ENCODE measurements at regions not wholly inside any gene's neighbourhood (a gene's known extent, or its start where the extent isn't known, plus 50 kb on each side); places are given as distances from the start of the nearest gene placed in this dataset.

DNA sequence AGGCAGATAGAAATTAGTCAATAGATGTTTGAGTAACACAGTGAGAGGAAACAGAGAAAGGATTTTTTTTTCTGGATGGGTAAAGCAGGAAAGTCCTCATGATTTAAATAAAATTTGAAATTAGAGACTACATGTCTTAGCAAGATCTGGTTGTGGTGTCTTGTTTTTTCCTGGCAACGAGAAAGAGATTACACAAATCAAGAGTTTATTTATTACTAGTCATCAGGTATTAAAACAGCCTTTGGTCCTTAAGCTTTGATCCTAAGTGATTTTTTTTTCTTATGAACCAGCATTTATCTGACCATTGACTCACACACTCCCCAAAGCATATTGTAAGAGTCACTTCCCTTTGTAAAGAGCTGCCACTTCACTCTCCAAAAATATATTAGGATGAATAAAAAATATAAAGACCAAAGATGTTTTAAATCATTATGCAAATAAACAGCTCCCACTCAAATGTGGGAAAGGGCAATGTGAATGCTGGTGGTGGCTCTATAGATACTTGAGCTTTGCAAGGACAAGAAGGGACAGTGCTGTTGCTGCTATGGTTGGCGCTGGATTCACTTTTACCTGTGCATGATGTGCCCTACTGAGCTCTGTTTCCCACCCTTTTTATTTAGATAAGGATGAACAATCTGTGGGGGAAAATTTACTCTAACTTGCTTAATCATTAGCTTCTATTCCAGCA lies 1726.5 kb downstream of the MAT2B start:
- Histone ChIP-seq H3K9me2 (ENCODE audit: insufficient read depth, low read length) (no peaks in the 10 kb centered on the region), H3K27me3 (ENCODE audit: insufficient read depth, low read depth, low read length) (no peaks in the 10 kb centered on the region), H3K27ac (ENCODE audit: low read length) (no peak overlapping the region), H4K20me1 (ENCODE audit: insufficient read depth) (no peaks in the 10 kb centered on the region), H3K79me2 (replicated peaks; ENCODE audit: insufficient read depth, low read length) (no peaks in the 10 kb centered on the region), H2AFZ (ENCODE audit: low read depth, low read length) (no peak overlapping the region), H3K36me3 (ENCODE audit: insufficient read depth, low read length) (no peaks in the 10 kb centered on the region), H3K9me3 (ENCODE audit: low read length) (no peaks in the 10 kb centered on the region), H3K4me3 (ENCODE audit: low read length) (peak overlapping the region; percentile 15), H3K4me2 (ENCODE audit: low read length) (no peak overlapping the region), H3F3A (ENCODE audit: insufficient read depth, low read length, poor library complexity, severe bottlenecking) (no peaks in the 10 kb centered on the region), H3K9ac (ENCODE audit: low read length) (no peak overlapping the region)
- TF ChIP-seq, protein P1, sequence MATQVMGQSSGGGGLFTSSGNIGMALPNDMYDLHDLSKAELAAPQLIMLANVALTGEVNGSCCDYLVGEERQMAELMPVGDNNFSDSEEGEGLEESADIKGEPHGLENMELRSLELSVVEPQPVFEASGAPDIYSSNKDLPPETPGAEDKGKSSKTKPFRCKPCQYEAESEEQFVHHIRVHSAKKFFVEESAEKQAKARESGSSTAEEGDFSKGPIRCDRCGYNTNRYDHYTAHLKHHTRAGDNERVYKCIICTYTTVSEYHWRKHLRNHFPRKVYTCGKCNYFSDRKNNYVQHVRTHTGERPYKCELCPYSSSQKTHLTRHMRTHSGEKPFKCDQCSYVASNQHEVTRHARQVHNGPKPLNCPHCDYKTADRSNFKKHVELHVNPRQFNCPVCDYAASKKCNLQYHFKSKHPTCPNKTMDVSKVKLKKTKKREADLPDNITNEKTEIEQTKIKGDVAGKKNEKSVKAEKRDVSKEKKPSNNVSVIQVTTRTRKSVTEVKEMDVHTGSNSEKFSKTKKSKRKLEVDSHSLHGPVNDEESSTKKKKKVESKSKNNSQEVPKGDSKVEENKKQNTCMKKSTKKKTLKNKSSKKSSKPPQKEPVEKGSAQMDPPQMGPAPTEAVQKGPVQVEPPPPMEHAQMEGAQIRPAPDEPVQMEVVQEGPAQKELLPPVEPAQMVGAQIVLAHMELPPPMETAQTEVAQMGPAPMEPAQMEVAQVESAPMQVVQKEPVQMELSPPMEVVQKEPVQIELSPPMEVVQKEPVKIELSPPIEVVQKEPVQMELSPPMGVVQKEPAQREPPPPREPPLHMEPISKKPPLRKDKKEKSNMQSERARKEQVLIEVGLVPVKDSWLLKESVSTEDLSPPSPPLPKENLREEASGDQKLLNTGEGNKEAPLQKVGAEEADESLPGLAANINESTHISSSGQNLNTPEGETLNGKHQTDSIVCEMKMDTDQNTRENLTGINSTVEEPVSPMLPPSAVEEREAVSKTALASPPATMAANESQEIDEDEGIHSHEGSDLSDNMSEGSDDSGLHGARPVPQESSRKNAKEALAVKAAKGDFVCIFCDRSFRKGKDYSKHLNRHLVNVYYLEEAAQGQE (IDR thresholded peaks at IDR 0.05; ENCODE audit: borderline replicate concordance) = no peak
- no peak for TF ChIP-seq MXI1 (conservative IDR thresholded peaks at IDR 0.05; ENCODE audit: poor library complexity, severe bottlenecking)
- no peak for TF ChIP-seq EZH2 (IDR thresholded peaks at IDR 0.05; ENCODE audit: borderline replicate concordance, insufficient read depth, low read length, poor library complexity, severe bottlenecking)
- TF ChIP-seq, protein P2, sequence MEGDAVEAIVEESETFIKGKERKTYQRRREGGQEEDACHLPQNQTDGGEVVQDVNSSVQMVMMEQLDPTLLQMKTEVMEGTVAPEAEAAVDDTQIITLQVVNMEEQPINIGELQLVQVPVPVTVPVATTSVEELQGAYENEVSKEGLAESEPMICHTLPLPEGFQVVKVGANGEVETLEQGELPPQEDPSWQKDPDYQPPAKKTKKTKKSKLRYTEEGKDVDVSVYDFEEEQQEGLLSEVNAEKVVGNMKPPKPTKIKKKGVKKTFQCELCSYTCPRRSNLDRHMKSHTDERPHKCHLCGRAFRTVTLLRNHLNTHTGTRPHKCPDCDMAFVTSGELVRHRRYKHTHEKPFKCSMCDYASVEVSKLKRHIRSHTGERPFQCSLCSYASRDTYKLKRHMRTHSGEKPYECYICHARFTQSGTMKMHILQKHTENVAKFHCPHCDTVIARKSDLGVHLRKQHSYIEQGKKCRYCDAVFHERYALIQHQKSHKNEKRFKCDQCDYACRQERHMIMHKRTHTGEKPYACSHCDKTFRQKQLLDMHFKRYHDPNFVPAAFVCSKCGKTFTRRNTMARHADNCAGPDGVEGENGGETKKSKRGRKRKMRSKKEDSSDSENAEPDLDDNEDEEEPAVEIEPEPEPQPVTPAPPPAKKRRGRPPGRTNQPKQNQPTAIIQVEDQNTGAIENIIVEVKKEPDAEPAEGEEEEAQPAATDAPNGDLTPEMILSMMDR (IDR thresholded peaks at IDR 0.05; ENCODE audit: poor library complexity, severe bottlenecking) = no peak
- TF ChIP-seq RAD21 (conservative IDR thresholded peaks at IDR 0.05) = no peak
- no peak for TF ChIP-seq POLR2AphosphoS5 (IDR thresholded peaks at IDR 0.05)
- no peak for TF ChIP-seq SMC3 (conservative IDR thresholded peaks at IDR 0.05; ENCODE audit: poor library complexity)

DNA sequence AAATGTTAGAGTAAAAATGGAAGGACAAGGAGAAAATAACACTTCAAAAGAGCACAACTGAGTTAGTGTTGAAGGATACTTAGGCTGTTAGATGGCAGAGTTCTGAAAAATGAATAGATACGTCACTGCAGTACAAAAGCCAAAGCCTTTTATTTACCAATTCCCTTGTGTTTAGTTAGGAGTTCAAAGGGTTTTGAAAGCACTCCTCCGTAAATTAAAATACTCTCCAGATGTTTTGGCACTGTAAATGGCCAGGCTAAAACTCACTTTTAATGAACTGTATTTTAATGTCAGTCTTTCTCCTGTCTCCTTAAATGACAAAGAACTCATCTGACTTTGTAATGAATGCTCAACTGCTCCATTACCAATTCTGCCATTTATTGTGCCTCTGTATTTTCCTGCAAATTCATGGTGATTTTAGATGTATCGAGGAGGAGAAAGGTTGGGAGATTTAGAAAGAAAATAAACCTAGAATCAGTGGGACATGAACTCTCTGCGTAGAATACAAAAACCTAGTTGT lies 1727.2 kb downstream of the MAT2B start:
- Histone ChIP-seq H3K9me2 (ENCODE audit: insufficient read depth, low read length) (no peaks in the 10 kb centered on the region), H3K4me3 (ENCODE audit: low read length) (peak overlapping the region; percentile 15), H2AFZ (ENCODE audit: low read depth, low read length) (no peak overlapping the region), H3K79me2 (replicated peaks; ENCODE audit: insufficient read depth, low read length) (no peaks in the 10 kb centered on the region), H3K27ac (ENCODE audit: low read length) (peak overlapping the region; percentile 4), H3K9me3 (ENCODE audit: low read length) (no peaks in the 10 kb centered on the region), H3K4me2 (ENCODE audit: low read length) (peak overlapping the region; percentile 46), H3K36me3 (ENCODE audit: insufficient read depth, low read length) (no peaks in the 10 kb centered on the region), H3F3A (ENCODE audit: insufficient read depth, low read length, poor library complexity, severe bottlenecking) (no peaks in the 10 kb centered on the region), H4K20me1 (ENCODE audit: insufficient read depth) (no peaks in the 10 kb centered on the region), H3K27me3 (ENCODE audit: insufficient read depth, low read depth, low read length) (no peaks in the 10 kb centered on the region), H3K9ac (ENCODE audit: low read length) (no peak overlapping the region)
- TF ChIP-seq, protein P1 (IDR thresholded peaks at IDR 0.05; ENCODE audit: borderline replicate concordance) = no peak
- TF ChIP-seq MXI1 (conservative IDR thresholded peaks at IDR 0.05; ENCODE audit: poor library complexity, severe bottlenecking) (no peak), RAD21 (conservative IDR thresholded peaks at IDR 0.05) (no peak), EP300 (conservative IDR thresholded peaks at IDR 0.05; ENCODE audit: poor library complexity, severe bottlenecking) (peak; percentile 27)
